GM12873 (cell line): ENCODE measurements at regions not wholly inside any gene's neighbourhood (a gene's known extent, or its start where the extent isn't known, plus 50 kb on each side); places are given as distances from the start of the nearest gene placed in this dataset.

Experiments
- CTCF ChIP-seq: IDR thresholded peaks from 2 replicates; pipeline ENCODE4 v1.5.1; 2012; ENCODE audit warnings: low read depth, mild to moderate bottlenecking, moderate library complexity, low read length, control low read depth; ENCODE audit not compliant: insufficient read depth; ENCODE audit errors: missing control alignments

GRCh38 chr11:29612423-29612822 is 404.4 kb downstream of the KCNA4 start:
- TF ChIP-seq CTCF = no peak

- no peak for TF ChIP-seq CTCF
These were observed 410.3 kb downstream of the KCNA4 start for GRCh38 chr11:29606330-29607031.

GRCh38 chr11:29584342-29584741 is 432.5 kb downstream of the KCNA4 start:
- no peak for TF ChIP-seq CTCF

GRCh38 chr11:29578806-29579205 is 438.0 kb downstream of the KCNA4 start:
- TF ChIP-seq CTCF = no peak

GRCh38 chr11:29564486-29564885 is 452.3 kb downstream of the KCNA4 start:
- TF ChIP-seq CTCF = no peak

- no peak for TF ChIP-seq CTCF
These were observed 454.6 kb downstream of the KCNA4 start for GRCh38 chr11:29562183-29562582.

GRCh38 chr11:29553990-29554389 is 462.8 kb downstream of the KCNA4 start:
- TF ChIP-seq CTCF = no peak
